ENCODE measurements at regions not wholly inside any gene's neighbourhood (a gene's known extent, or its start where the extent isn't known, plus 50 kb on each side); places are given as distances from the start of the nearest gene placed in this dataset.

- no peak for TF ChIP-seq USF2 (IDR thresholded peaks at IDR 0.05; ENCODE audit: borderline replicate concordance, low read depth, low read length)
- TF ChIP-seq MXI1 (IDR thresholded peaks at IDR 0.05; ENCODE audit: low read depth, low read length): no peak
- TF ChIP-seq JUND (IDR thresholded peaks at IDR 0.05; ENCODE audit: low read depth, low read length): no peak
- TF ChIP-seq CTCF (IDR thresholded peaks at IDR 0.05 in 2 of 3, conservative IDR thresholded peaks at IDR 0.05 in 1 of 3; ENCODE audit: control insufficient read depth in 2 of 3, extremely low read depth in 1 of 3, insufficient read depth in 1 of 3, low read depth in 3 of 3, low read length in 3 of 3): no peak
- TF ChIP-seq, protein P1, sequence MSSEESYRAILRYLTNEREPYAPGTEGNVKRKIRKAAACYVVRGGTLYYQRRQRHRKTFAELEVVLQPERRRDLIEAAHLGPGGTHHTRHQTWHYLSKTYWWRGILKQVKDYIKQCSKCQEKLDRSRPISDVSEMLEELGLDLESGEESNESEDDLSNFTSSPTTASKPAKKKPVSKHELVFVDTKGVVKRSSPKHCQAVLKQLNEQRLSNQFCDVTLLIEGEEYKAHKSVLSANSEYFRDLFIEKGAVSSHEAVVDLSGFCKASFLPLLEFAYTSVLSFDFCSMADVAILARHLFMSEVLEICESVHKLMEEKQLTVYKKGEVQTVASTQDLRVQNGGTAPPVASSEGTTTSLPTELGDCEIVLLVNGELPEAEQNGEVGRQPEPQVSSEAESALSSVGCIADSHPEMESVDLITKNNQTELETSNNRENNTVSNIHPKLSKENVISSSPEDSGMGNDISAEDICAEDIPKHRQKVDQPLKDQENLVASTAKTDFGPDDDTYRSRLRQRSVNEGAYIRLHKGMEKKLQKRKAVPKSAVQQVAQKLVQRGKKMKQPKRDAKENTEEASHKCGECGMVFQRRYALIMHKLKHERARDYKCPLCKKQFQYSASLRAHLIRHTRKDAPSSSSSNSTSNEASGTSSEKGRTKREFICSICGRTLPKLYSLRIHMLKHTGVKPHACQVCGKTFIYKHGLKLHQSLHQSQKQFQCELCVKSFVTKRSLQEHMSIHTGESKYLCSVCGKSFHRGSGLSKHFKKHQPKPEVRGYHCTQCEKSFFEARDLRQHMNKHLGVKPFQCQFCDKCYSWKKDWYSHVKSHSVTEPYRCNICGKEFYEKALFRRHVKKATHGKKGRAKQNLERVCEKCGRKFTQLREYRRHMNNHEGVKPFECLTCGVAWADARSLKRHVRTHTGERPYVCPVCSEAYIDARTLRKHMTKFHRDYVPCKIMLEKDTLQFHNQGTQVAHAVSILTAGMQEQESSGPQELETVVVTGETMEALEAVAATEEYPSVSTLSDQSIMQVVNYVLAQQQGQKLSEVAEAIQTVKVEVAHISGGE (CRISPR knock-in tag; IDR thresholded peaks at IDR 0.05): no peak
- TF ChIP-seq POLR2A (IDR thresholded peaks at IDR 0.05; ENCODE audit: low read depth, low read length): no peak
Observed at GRCh38 chr14:89603938-89604480, 187.0 kb upstream of the FOXN3 start.

Data from GM12878 (cell line).